Liver (tissue), 8 donors: ENCODE measurements at regions not wholly inside any gene's neighbourhood (a gene's known extent, or its start where the extent isn't known, plus 50 kb on each side); places are given as distances from the start of the nearest gene placed in this dataset.

Experiments
- DNase-seq: peaks from one replicate; pipeline ENCODE4 v3.0.0-alpha.2; 2017; ENCODE audit warnings: low spot score
- H3K27ac ChIP-seq, 2 donors: one replicate each; pipeline ENCODE4 v1.7.0; 2013; ENCODE audit warnings: inconsistent platforms in 2 of 2, low read length in 2 of 2, control low read depth in 1 of 2, low read depth in 1 of 2, mild to moderate bottlenecking in 1 of 2
- H3K27me3 ChIP-seq, 4 donors: one replicate each; pipeline versions ENCODE4 v1.6.1 to v1.7.0; 2013; ENCODE audit warnings: low read length in 3 of 4, inconsistent platforms in 1 of 4, mild to moderate bottlenecking in 1 of 4, moderate library complexity in 1 of 4; ENCODE audit not compliant: control insufficient read depth in 4 of 4, insufficient read depth in 4 of 4
- H3K36me3 ChIP-seq, 4 donors: one replicate each; pipeline versions ENCODE4 v1.6.1 to v1.7.0; 2013; ENCODE audit warnings: low read length in 3 of 4, mild to moderate bottlenecking in 3 of 4, low read depth in 1 of 4, moderate library complexity in 1 of 4; ENCODE audit not compliant: control insufficient read depth in 4 of 4, insufficient read depth in 3 of 4
- H3K4me1 ChIP-seq, 4 donors: one replicate each; pipeline versions ENCODE4 v1.6.1 to v1.7.0; 2013; ENCODE audit warnings: low read length in 3 of 4, mild to moderate bottlenecking in 3 of 4, moderate library complexity in 1 of 4; ENCODE audit not compliant: control insufficient read depth in 4 of 4, insufficient read depth in 4 of 4
- H3K4me3 ChIP-seq, 3 donors: one replicate each; pipeline versions ENCODE4 v1.6.1 to v1.7.0; 2013; ENCODE audit warnings: low read length in 3 of 3, control low read depth in 1 of 3, low read depth in 1 of 3, mild to moderate bottlenecking in 1 of 3
- H3K9ac ChIP-seq, 2 donors: one replicate each; pipeline ENCODE4 v1.7.0; 2013; ENCODE audit warnings: low read length in 2 of 2, mild to moderate bottlenecking in 2 of 2, moderate library complexity in 2 of 2, control low read depth in 1 of 2, low read depth in 1 of 2
- H3K9me3 ChIP-seq, 4 donors: one replicate each; pipeline versions ENCODE4 v1.6.1 to v1.7.0; 2013; ENCODE audit warnings: low read length in 3 of 4; ENCODE audit not compliant: control insufficient read depth in 4 of 4
- ATF3 ChIP-seq: IDR thresholded peaks from 2 replicates; pipeline ENCODE4 v1.6.1; 2016; ENCODE audit warnings: antibody characterized with exemption
- CTCF ChIP-seq: fragments of 150-350 bp; IDR thresholded peaks from 2 replicates; pipeline ENCODE4 v1.5.1; 2017; ENCODE audit warnings: improper control_type of control experiment, low read depth, low read length; ENCODE audit not compliant: missing input control
- EGR1 ChIP-seq, 2 donors: IDR thresholded peaks; 2 replicates each; pipeline ENCODE4 v1.6.1; 2016 to 2018; ENCODE audit warnings: antibody characterized with exemption in 2 of 2, low read depth in 2 of 2
- FOXA1 ChIP-seq: IDR thresholded peaks from 2 replicates; pipeline ENCODE4 v1.6.1; 2016; ENCODE audit warnings: antibody characterized with exemption
- FOXA2 ChIP-seq: IDR thresholded peaks from 2 replicates; pipeline ENCODE4 v1.6.1; 2016; ENCODE audit warnings: antibody characterized with exemption
- GABPA ChIP-seq, 2 donors: IDR thresholded peaks in 1 of 2; conservative IDR thresholded peaks in 1 of 2; 2 replicates each; pipeline ENCODE4 v1.6.1; 2016; ENCODE audit warnings: antibody characterized with exemption in 2 of 2, mild to moderate bottlenecking in 1 of 2, moderate library complexity in 1 of 2
- HNF4A ChIP-seq, 2 donors: conservative IDR thresholded peaks; 2 replicates each; pipeline ENCODE4 v1.6.1; 2016; ENCODE audit warnings: antibody characterized with exemption in 2 of 2, mild to moderate bottlenecking in 2 of 2
- HNF4G ChIP-seq: IDR thresholded peaks from 2 replicates; pipeline ENCODE4 v1.6.1; 2016; ENCODE audit warnings: antibody characterized with exemption
- JUND ChIP-seq, 2 donors: IDR thresholded peaks; 2 replicates each; pipeline ENCODE4 v1.6.1; 2016; ENCODE audit warnings: antibody characterized with exemption in 2 of 2
- MAX ChIP-seq: IDR thresholded peaks from 2 replicates; pipeline ENCODE4 v1.6.1; 2016; ENCODE audit warnings: antibody characterized with exemption
- NR2F2 ChIP-seq: IDR thresholded peaks from 2 replicates; pipeline ENCODE4 v1.6.1; 2016; ENCODE audit warnings: antibody characterized with exemption
- RAD21 ChIP-seq, 2 donors: IDR thresholded peaks; 2 replicates each; pipeline ENCODE4 v1.6.1; 2016; ENCODE audit warnings: antibody characterized with exemption in 2 of 2, mild to moderate bottlenecking in 2 of 2
- REST ChIP-seq: IDR thresholded peaks from 2 replicates; pipeline ENCODE4 v1.6.1; 2016; ENCODE audit warnings: antibody characterized with exemption, mild to moderate bottlenecking
- RXRA ChIP-seq, 2 donors: IDR thresholded peaks; 2 replicates each; pipeline ENCODE4 v1.6.1; 2017 to 2018; ENCODE audit warnings: antibody characterized with exemption in 2 of 2, mild to moderate bottlenecking in 1 of 2
- SP1 ChIP-seq: IDR thresholded peaks from 2 replicates; pipeline ENCODE4 v1.6.1; 2018; ENCODE audit warnings: antibody characterized with exemption, mild to moderate bottlenecking
- TAF1 ChIP-seq: conservative IDR thresholded peaks from 2 replicates; pipeline ENCODE4 v1.6.1; 2016; ENCODE audit warnings: antibody characterized with exemption, mild to moderate bottlenecking
- YY1 ChIP-seq: IDR thresholded peaks from 2 replicates; pipeline ENCODE4 v1.6.1; 2016; ENCODE audit warnings: antibody characterized with exemption, mild to moderate bottlenecking
- ZBTB33 ChIP-seq: IDR thresholded peaks from 2 replicates; pipeline ENCODE4 v1.6.1; 2016; ENCODE audit warnings: antibody characterized with exemption
- WGBS: extraction: QIAGEN DNeasy Blood & Tissue Kit; methylation state at CpG from one replicate; pipeline ENCODE4 v1.1.7; 2013; 5-methylcytosine and 5-hydroxymethylcytosine counted together
- donor health status: healthy.
- donor health status: healthy.
- donor health status: healthy.
- donor health status: healthy.
- donor health status: healthy.

- H3K9me3 ChIP-seq = no peaks in the 10 kb centered on the region
- no peak overlapping the region for H3K9ac ChIP-seq
- H3K4me3 ChIP-seq = no peak overlapping the region
- 93% methylated on average over 6 of the region's 6 CpGs for WGBS
- H3K27ac ChIP-seq = no peak overlapping the region
- peaks cover 0 to 4% (median 0%) of the 10 kb centered on the region in 4 donors for H3K27me3 ChIP-seq
- H3K36me3 ChIP-seq = no peaks in the 10 kb centered on the region
- DNase-seq = no peak
- no peaks in the 10 kb centered on the region for H3K4me1 ChIP-seq
- TF ChIP-seq SP1 (no peak), FOXA2 (no peak), HNF4A (conservative IDR thresholded peaks at IDR 0.05) (no peak)
Observed at GRCh38 chr1:232191560-232191959, 438.4 kb downstream of the SIPA1L2 start.

GRCh38 chr1:232188318-232188717 lies 441.6 kb downstream of the SIPA1L2 start:
- 93% methylated on average over 2 of the region's 2 CpGs for WGBS
- no peaks in the 10 kb centered on the region for H3K9me3 ChIP-seq
- H3K4me3 ChIP-seq = no peak overlapping the region
- DNase-seq = no peak
- TF ChIP-seq EGR1 (IDR thresholded peaks at IDR 0.05; ENCODE audit: low read depth in 2 of 2) = no peak
- no peak for TF ChIP-seq MAX
- no peak for TF ChIP-seq RAD21 (IDR thresholded peaks at IDR 0.05)
- TF ChIP-seq ZBTB33 = no peak
- TF ChIP-seq SP1 = no peak
- no peak for TF ChIP-seq HNF4G
- TF ChIP-seq RXRA (IDR thresholded peaks at IDR 0.05) = no peak
- no peaks in the 10 kb centered on the region for H3K36me3 ChIP-seq
- H3K27ac ChIP-seq = no peak overlapping the region
- H3K9ac ChIP-seq = no peak overlapping the region
- no peaks in the 10 kb centered on the region for H3K27me3 ChIP-seq
- H3K4me1 ChIP-seq = no peaks in the 10 kb centered on the region

GRCh38 chr1:232186931-232187330 lies 443.0 kb downstream of the SIPA1L2 start:
- no peaks in the 10 kb centered on the region for H3K4me1 ChIP-seq
- H3K27me3 ChIP-seq = no peaks in the 10 kb centered on the region
- H3K27ac ChIP-seq = no peak overlapping the region
- H3K9ac ChIP-seq = no peak overlapping the region
- TF ChIP-seq JUND (IDR thresholded peaks at IDR 0.05) (no peak), SP1 (no peak), REST (no peak), RXRA (IDR thresholded peaks at IDR 0.05) (no peak), EGR1 (IDR thresholded peaks at IDR 0.05; ENCODE audit: low read depth in 2 of 2) (no peak), GABPA (IDR thresholded peaks at IDR 0.05 in 1 of 2, conservative IDR thresholded peaks at IDR 0.05 in 1 of 2) (no peak), HNF4A (conservative IDR thresholded peaks at IDR 0.05) (no peak), RAD21 (IDR thresholded peaks at IDR 0.05) (no peak), CTCF (no peak), ZBTB33 (no peak), FOXA2 (no peak), YY1 (no peak), NR2F2 (no peak), TAF1 (no peak), HNF4G (no peak), ATF3 (no peak), MAX (no peak), FOXA1 (no peak)
- H3K9me3 ChIP-seq = no peaks in the 10 kb centered on the region
- no peak overlapping the region for H3K4me3 ChIP-seq
- DNase-seq = no peak
- 88% methylated on average over 3 of the region's 3 CpGs for WGBS
- H3K36me3 ChIP-seq = no peaks in the 10 kb centered on the region
